K562 (cell line): ENCODE measurements at regions not wholly inside any gene's neighbourhood (a gene's known extent, or its start where the extent isn't known, plus 50 kb on each side); places are given as distances from the start of the nearest gene placed in this dataset.

ENCODE experiments used
- ATAC-seq: fragments of 200-7000 bp; cut with Tn5 transposase; 3 replicates; pipeline ENCODE4 v1.9.1; 2020; ENCODE audit warnings: moderate library complexity
- BruUV-seq: library from RNA; stranded (reverse); fragments of 400-500 nt; replicated peaks from 2 replicates; lab custom pipeline; 2021; lab: Mats Ljungman, UMichigan
- CTCF ChIA-PET: fragments of 300-600 bp; formaldehyde crosslinking; extraction: SDS; loops from one replicate; lab custom pipeline; 2021; ENCODE audit warnings: low intra/inter-chr PET ratio; lab: Yijun Ruan, JAX
- POLR2A ChIA-PET: fragments of 300-600, 350-650 bp; sonication (Branson Sonifier 250); formaldehyde crosslinking; extraction: SDS; loops from one replicate; lab custom pipeline; 2021; ENCODE audit warnings: antibody characterized with exemption, inconsistent platforms; lab: Yijun Ruan, JAX
- DNase-seq, 4 experiments: peaks; one replicate each; pipeline versions ENCODE4 v3.0.0 to v3.0.0-alpha.2; 2011 to 2018; ENCODE audit warnings: low spot score in 3 of 4, mixed read lengths in 3 of 4; ENCODE audit errors: extremely low read depth in 1 of 4
- FAIRE-seq: peaks from 2 replicates; lab custom pipeline; 2011; peaks lifted over from hg19 to GRCh38; lab: Jason Lieb, UNC
- H2AFZ ChIP-seq: 2 replicates; pipeline ENCODE4 v1.6.0; 2011; ENCODE audit warnings: low read depth, low read length, control low read depth, inconsistent platforms
- H3K27ac ChIP-seq: fragments of 200-600 bp; 3 replicates; pipeline ENCODE4 v1.8.0; 2011; ENCODE audit warnings: low read depth, mild to moderate bottlenecking, control low read depth, inconsistent platforms, low read length, moderate library complexity, mixed read lengths; ENCODE audit errors: extremely low read depth
- H3K27me3 ChIP-seq, 2 experiments: fragments of 300-600 bp in 1 of 2; 2 replicates in 1 of 2; 3 replicates in 1 of 2; pipeline versions ENCODE4 v1.6.0 to v1.8.0; 2011; ENCODE audit warnings: inconsistent platforms in 2 of 2, low read length in 2 of 2, mild to moderate bottlenecking in 1 of 2, mixed read lengths in 1 of 2, moderate library complexity in 1 of 2; ENCODE audit not compliant: control insufficient read depth in 2 of 2, insufficient read depth in 2 of 2
- H3K36me3 ChIP-seq: fragments of 300-600 bp; 3 replicates; pipeline ENCODE4 v1.8.0; 2011; ENCODE audit warnings: mild to moderate bottlenecking, low read length, inconsistent platforms; ENCODE audit not compliant: control insufficient read depth, insufficient read depth
- H3K4me1 ChIP-seq, 2 experiments: fragments of 200-600 bp in 1 of 2; replicated peaks in 1 of 2; 2 replicates in 1 of 2; 3 replicates in 1 of 2; pipeline versions ENCODE4 v1.5.1 to v1.8.0; 2011; ENCODE audit warnings: inconsistent platforms in 2 of 2, low read length in 2 of 2, mild to moderate bottlenecking in 1 of 2, mixed read lengths in 1 of 2, moderate library complexity in 1 of 2; ENCODE audit not compliant: control insufficient read depth in 2 of 2, insufficient read depth in 2 of 2
- H3K4me2 ChIP-seq: 2 replicates; pipeline ENCODE4 v1.6.1; 2011; ENCODE audit warnings: low read length, control low read depth, inconsistent platforms, mixed read lengths; ENCODE audit not compliant: insufficient read depth
- H3K4me3 ChIP-seq: fragments of 200-600 bp; sonication (generic), shearing (Covaris generic); 2 replicates; pipeline ENCODE4 v1.5.1; 2016; ENCODE audit warnings: control low read depth, inconsistent platforms
- H3K79me2 ChIP-seq: fragments of 200-600 bp; 3 replicates; pipeline ENCODE4 v1.8.0; 2011; ENCODE audit warnings: low read length, inconsistent platforms; ENCODE audit not compliant: control insufficient read depth, insufficient read depth
- H3K9ac ChIP-seq, 2 experiments: 2 replicates each; pipeline versions ENCODE4 v1.6.0 to v1.6.1; 2011; ENCODE audit warnings: low read depth in 2 of 2, low read length in 2 of 2, control low read depth in 1 of 2, inconsistent platforms in 1 of 2, mild to moderate bottlenecking in 1 of 2, mixed read lengths in 1 of 2; ENCODE audit not compliant: insufficient read depth in 1 of 2
- H3K9me1 ChIP-seq: one replicate; pipeline ENCODE4 v1.6.0; 2011; ENCODE audit warnings: inconsistent platforms, mild to moderate bottlenecking, low read length, moderate library complexity; ENCODE audit not compliant: control insufficient read depth, insufficient read depth
- H3K9me3 ChIP-seq: replicated peaks from 2 replicates; pipeline ENCODE4 v1.5.1; 2011; ENCODE audit warnings: low read depth, low read length, inconsistent platforms; ENCODE audit not compliant: control insufficient read depth, insufficient read depth
- H4K20me1 ChIP-seq: replicated peaks from 2 replicates; pipeline ENCODE4 v1.6.1; 2011; ENCODE audit warnings: low read length, inconsistent platforms, mixed read lengths; ENCODE audit not compliant: control insufficient read depth, insufficient read depth
- AFF1 ChIP-seq, 2 experiments: fragments of 450-650 bp; IDR thresholded peaks; 2 replicates each; pipeline ENCODE4 v1.6.1; 2018; ENCODE audit warnings: mild to moderate bottlenecking in 2 of 2, low read depth in 1 of 2; ENCODE audit not compliant: partially characterized antibody in 2 of 2
- ARID1B ChIP-seq: fragments of 450-650 bp; IDR thresholded peaks from 2 replicates; pipeline ENCODE4 v1.6.1; 2016; ENCODE audit warnings: antibody characterized with exemption, mild to moderate bottlenecking, inconsistent platforms
- FOXJ3 ChIP-seq: sonication (generic); formaldehyde crosslinking; IDR thresholded peaks from 2 replicates; pipeline ENCODE4 v1.4.0; 2020; ENCODE audit warnings: mild to moderate bottlenecking, missing genetic modification reagents
- HDGF ChIP-seq: fragments of 450-650 bp; IDR thresholded peaks from 2 replicates; pipeline ENCODE4 v1.6.1; 2016
- ID3 ChIP-seq, 2 experiments: fragments of 250-450 bp in 1 of 2; fragments of 450-650 bp in 1 of 2; sonication (Bioruptor Pico) in 1 of 2; IDR thresholded peaks; 2 replicates each; pipeline versions ENCODE4 v1.6.1 to v1.8.0; 2016 to 2021; ENCODE audit warnings: mild to moderate bottlenecking in 2 of 2, moderate library complexity in 2 of 2, missing compliant biosample characterization in 1 of 2, missing genetic modification characterization in 1 of 2
- NR1H2 ChIP-seq: sonication (generic); formaldehyde crosslinking; IDR thresholded peaks from 2 replicates; pipeline ENCODE4 v1.4.0; 2020; ENCODE audit warnings: mild to moderate bottlenecking, missing genetic modification reagents
- TCF3 ChIP-seq: sonication (generic); formaldehyde crosslinking; IDR thresholded peaks from 2 replicates; pipeline ENCODE4 v1.4.0; 2020; ENCODE audit warnings: mild to moderate bottlenecking, missing genetic modification reagents
- TRIM24 ChIP-seq, 2 experiments: fragments of 450-650 bp; IDR thresholded peaks; 2 replicates each; pipeline ENCODE4 v1.6.1; 2016
- ZKSCAN3 ChIP-seq: fragments of 250-450 bp; sonication (Bioruptor Pico); IDR thresholded peaks from 2 replicates; pipeline ENCODE4 v1.4.0; 2020
- ZNF140 ChIP-seq: fragments of 250-450 bp; sonication (Bioruptor Pico); IDR thresholded peaks from 2 replicates; pipeline ENCODE4 v1.8.0; 2021; ENCODE audit warnings: moderate library complexity, mild to moderate bottlenecking, inconsistent platforms
- ZNF316 ChIP-seq: fragments of 450-650 bp; IDR thresholded peaks from 2 replicates; pipeline ENCODE4 v1.6.1; 2016
- ZNF764 ChIP-seq: fragments of 250-450 bp; sonication (Bioruptor Pico); IDR thresholded peaks from 2 replicates; pipeline ENCODE4 v1.4.0; 2020; ENCODE audit warnings: low read depth, mild to moderate bottlenecking, moderate library complexity
- WGBS: fragments of 100-300 bp; shearing (Covaris generic); methylation state at CpG from one replicate; pipeline ENCODE4 v1.1.6; 2016; ENCODE audit warnings: low coverage, mixed read lengths; ENCODE audit not compliant: insufficient coverage; ENCODE audit errors: missing lambda C conversion rate; 5-methylcytosine and 5-hydroxymethylcytosine counted together
- in situ Hi-C: fragments of 300-500 bp; cut with MboI; formaldehyde crosslinking; loops from 4 replicates; pipeline ENCODE4 v1.15.0; 2018; ENCODE audit warnings: inconsistent platforms, mixed read lengths
- intact Hi-C: fragments of 100-400 bp; cut with micrococcal nuclease; formaldehyde crosslinking; loops from 2 replicates; pipeline ENCODE4 v1.14.2; 2022

- WGBS = 0% methylated on average over 2 of the region's 2 CpGs
- Histone ChIP-seq H2AFZ (no peak overlapping the region), H3K79me2 (no peaks in the 10 kb centered on the region), H3K36me3 (no peaks in the 10 kb centered on the region), H3K4me1 (no peaks in the 10 kb centered on the region), H4K20me1 (no peaks in the 10 kb centered on the region), H3K27me3 (no peaks in the 10 kb centered on the region), H3K4me2 (no peak overlapping the region), H3K9me1 (no peaks in the 10 kb centered on the region), H3K9ac (no peak overlapping the region), H3K9me3 (no peaks in the 10 kb centered on the region), H3K4me3 (no peak overlapping the region), H3K27ac (no peak overlapping the region)
- ChIA-PET POLR2A (no interaction called here), CTCF (no interaction called here)
- DNase-seq (no peak), ATAC-seq (no peak), FAIRE-seq (no peak)
- in situ Hi-C loops = no loop called here
- no TSS peak for BruUV-seq
- TF ChIP-seq ID3 (CRISPR knock-in tag; IDR thresholded peaks at IDR 0.05) (no peak), ID3 (tag; IDR thresholded peaks at IDR 0.05) (no peak), TRIM24 (IDR thresholded peaks at IDR 0.05) (no peak)
- intact Hi-C loops = no loop called here
Measured at GRCh38 chrX:36753602-36754001, 254.6 kb upstream of the FAM47C start.

- Histone ChIP-seq H3K79me2 (no peaks in the 10 kb centered on the region), H2AFZ (no peak overlapping the region), H3K27ac (no peak overlapping the region), H3K9me1 (no peaks in the 10 kb centered on the region), H3K4me3 (no peak overlapping the region), H3K27me3 (no peaks in the 10 kb centered on the region), H3K9me3 (no peaks in the 10 kb centered on the region), H3K4me1 (no peaks in the 10 kb centered on the region), H3K36me3 (no peaks in the 10 kb centered on the region), H3K9ac (no peak overlapping the region), H4K20me1 (no peaks in the 10 kb centered on the region), H3K4me2 (no peak overlapping the region)
- no TSS peak for BruUV-seq
- FAIRE-seq (no peak), ATAC-seq (no peak), DNase-seq (no peak)
- 0% methylated on average over 2 of the region's 2 CpGs for WGBS
- POLR2A ChIA-PET = no interaction called here
- no peak for TF ChIP-seq HDGF
- no peak for TF ChIP-seq ZKSCAN3 (CRISPR knock-in tag)
- no peak for TF ChIP-seq ZNF316
- TF ChIP-seq ZNF140 (CRISPR knock-in tag) = no peak
- no peak for TF ChIP-seq TCF3 (CRISPR knock-in tag)
- no peak for TF ChIP-seq NR1H2 (CRISPR knock-in tag)
- TF ChIP-seq ARID1B = no peak
- TF ChIP-seq AFF1 (IDR thresholded peaks at IDR 0.05; ENCODE audit: low read depth in 1 of 2, partially characterized antibody in 2 of 2) = no peak
- no peak for TF ChIP-seq FOXJ3 (CRISPR knock-in tag)
- TF ChIP-seq ZNF764 (CRISPR knock-in tag) = no peak
- intact Hi-C loops (no loop called here), in situ Hi-C loops (no loop called here)
- CTCF ChIA-PET = no interaction called here
Measured at GRCh38 chrX:36787752-36788151, 220.4 kb upstream of the FAM47C start.
